ENCODE measurements at regions not wholly inside any gene's neighbourhood (a gene's known extent, or its start where the extent isn't known, plus 50 kb on each side); places are given as distances from the start of the nearest gene placed in this dataset.

- TF ChIP-seq POLR2AphosphoS5 (IDR thresholded peaks at IDR 0.05) (no peak), EP300 (IDR thresholded peaks at IDR 0.05) (no peak), CTCF (IDR thresholded peaks at IDR 0.05) (no peak), POLR2A (IDR thresholded peaks at IDR 0.05) (no peak)
- WGBS: 91% methylated on average over 3 of the region's 3 CpGs
- Histone ChIP-seq H3K4me1 (no peaks in the 10 kb centered on the region), H3K4me3 (no peak overlapping the region), H3K9me3 (no peaks in the 10 kb centered on the region), H3K27ac (no peak overlapping the region), H3K27me3 (no peaks in the 10 kb centered on the region), H3K36me3 (no peaks in the 10 kb centered on the region)
- no peak for DNase-seq (ENCODE audit: low spot score in 2 of 2)
Observed at GRCh38 chr11:95711945-95712221, 77.7 kb downstream of the FAM76B start.

GRCh38 chr11:95711162-95711944 is 78.2 kb downstream of the FAM76B start:
- H3K36me3 ChIP-seq: no peaks in the 10 kb centered on the region
- no peaks in the 10 kb centered on the region for H3K4me1 ChIP-seq
- H3K4me3 ChIP-seq: no peak overlapping the region
- no peaks in the 10 kb centered on the region for H3K27me3 ChIP-seq
- 54% methylated on average over 7 of the region's 7 CpGs for WGBS
- no peaks in the 10 kb centered on the region for H3K9me3 ChIP-seq
- TF ChIP-seq POLR2A (IDR thresholded peaks at IDR 0.05) (no peak), EP300 (IDR thresholded peaks at IDR 0.05) (no peak), POLR2AphosphoS5 (IDR thresholded peaks at IDR 0.05) (no peak), CTCF (IDR thresholded peaks at IDR 0.05) (no peak)
- DNase-seq (ENCODE audit: low spot score in 2 of 2): no peak
- no peak overlapping the region for H3K27ac ChIP-seq

- H3K4me1 ChIP-seq: peaks cover 13% of the 10 kb centered on the region
- no peak for DNase-seq (ENCODE audit: low spot score in 2 of 2)
- no peaks in the 10 kb centered on the region for H3K36me3 ChIP-seq
- no peaks in the 10 kb centered on the region for H3K9me3 ChIP-seq
- no peaks in the 10 kb centered on the region for H3K27me3 ChIP-seq
- no peak overlapping the region for H3K4me3 ChIP-seq
- TF ChIP-seq EP300 (IDR thresholded peaks at IDR 0.05) (no peak), POLR2AphosphoS5 (IDR thresholded peaks at IDR 0.05) (no peak), CTCF (IDR thresholded peaks at IDR 0.05) (no peak), POLR2A (IDR thresholded peaks at IDR 0.05) (no peak)
- WGBS: 91% methylated on average over 1 of the region's 1 CpG
- no peak overlapping the region for H3K27ac ChIP-seq
Observed at GRCh38 chr11:95708681-95709080, 80.9 kb downstream of the FAM76B start.

- peaks cover 26% of the 10 kb centered on the region for H3K4me1 ChIP-seq
- DNase-seq (ENCODE audit: low spot score in 2 of 2): no peak
- no peak overlapping the region for H3K27ac ChIP-seq
- 78% methylated on average over 7 of the region's 7 CpGs for WGBS
- no peaks in the 10 kb centered on the region for H3K27me3 ChIP-seq
- no peaks in the 10 kb centered on the region for H3K36me3 ChIP-seq
- no peak overlapping the region for H3K4me3 ChIP-seq
- no peaks in the 10 kb centered on the region for H3K9me3 ChIP-seq
- TF ChIP-seq POLR2A (IDR thresholded peaks at IDR 0.05) (no peak), EP300 (IDR thresholded peaks at IDR 0.05) (no peak), CTCF (IDR thresholded peaks at IDR 0.05) (no peak), POLR2AphosphoS5 (IDR thresholded peaks at IDR 0.05) (no peak)
Observed at GRCh38 chr11:95706974-95707387, 82.6 kb downstream of the FAM76B start.

- 9% methylated on average over 10 of the region's 10 CpGs for WGBS
- no peak overlapping the region for H3K27ac ChIP-seq
- no peak overlapping the region for H3K4me3 ChIP-seq
- H3K27me3 ChIP-seq: no peaks in the 10 kb centered on the region
- H3K4me1 ChIP-seq: peaks cover 27% of the 10 kb centered on the region
- H3K9me3 ChIP-seq: no peaks in the 10 kb centered on the region
- peak; percentile 90 to 93 for DNase-seq (ENCODE audit: low spot score in 2 of 2)
- TF ChIP-seq POLR2AphosphoS5 (IDR thresholded peaks at IDR 0.05): no peak
- TF ChIP-seq CTCF (IDR thresholded peaks at IDR 0.05): peak; percentile 89 to 93
- TF ChIP-seq POLR2A (IDR thresholded peaks at IDR 0.05): no peak
- TF ChIP-seq EP300 (IDR thresholded peaks at IDR 0.05): no peak
- no peaks in the 10 kb centered on the region for H3K36me3 ChIP-seq
Observed at GRCh38 chr11:95705485-95706124, 84.0 kb downstream of the FAM76B start.
